ENCODE measurements at regions not wholly inside any gene's neighbourhood (a gene's known extent, or its start where the extent isn't known, plus 50 kb on each side); places are given as distances from the start of the nearest gene placed in this dataset.

- TF ChIP-seq, protein P1, sequence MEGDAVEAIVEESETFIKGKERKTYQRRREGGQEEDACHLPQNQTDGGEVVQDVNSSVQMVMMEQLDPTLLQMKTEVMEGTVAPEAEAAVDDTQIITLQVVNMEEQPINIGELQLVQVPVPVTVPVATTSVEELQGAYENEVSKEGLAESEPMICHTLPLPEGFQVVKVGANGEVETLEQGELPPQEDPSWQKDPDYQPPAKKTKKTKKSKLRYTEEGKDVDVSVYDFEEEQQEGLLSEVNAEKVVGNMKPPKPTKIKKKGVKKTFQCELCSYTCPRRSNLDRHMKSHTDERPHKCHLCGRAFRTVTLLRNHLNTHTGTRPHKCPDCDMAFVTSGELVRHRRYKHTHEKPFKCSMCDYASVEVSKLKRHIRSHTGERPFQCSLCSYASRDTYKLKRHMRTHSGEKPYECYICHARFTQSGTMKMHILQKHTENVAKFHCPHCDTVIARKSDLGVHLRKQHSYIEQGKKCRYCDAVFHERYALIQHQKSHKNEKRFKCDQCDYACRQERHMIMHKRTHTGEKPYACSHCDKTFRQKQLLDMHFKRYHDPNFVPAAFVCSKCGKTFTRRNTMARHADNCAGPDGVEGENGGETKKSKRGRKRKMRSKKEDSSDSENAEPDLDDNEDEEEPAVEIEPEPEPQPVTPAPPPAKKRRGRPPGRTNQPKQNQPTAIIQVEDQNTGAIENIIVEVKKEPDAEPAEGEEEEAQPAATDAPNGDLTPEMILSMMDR (IDR thresholded peaks at IDR 0.05), result no peak
- TF ChIP-seq ATF3 (CRISPR knock-in tag; conservative IDR thresholded peaks at IDR 0.05) (no peak), ATF1 (CRISPR knock-in tag; IDR thresholded peaks at IDR 0.05) (no peak), MAX (CRISPR knock-in tag; IDR thresholded peaks at IDR 0.05) (no peak), ZNF423 (CRISPR knock-in tag; IDR thresholded peaks at IDR 0.05) (no peak), CBFB (CRISPR knock-in tag; IDR thresholded peaks at IDR 0.05; ENCODE audit: low read depth) (no peak), ZNF138 (CRISPR knock-in tag; conservative IDR thresholded peaks at IDR 0.05) (no peak), JAZF1 (CRISPR knock-in tag; IDR thresholded peaks at IDR 0.05) (no peak), NFE2L1 (CRISPR knock-in tag; IDR thresholded peaks at IDR 0.05) (no peak), ESRRA (CRISPR knock-in tag; IDR thresholded peaks at IDR 0.05; ENCODE audit: borderline replicate concordance) (no peak), ETV6 (CRISPR knock-in tag; IDR thresholded peaks at IDR 0.05) (no peak), FOXP4 (CRISPR knock-in tag; IDR thresholded peaks at IDR 0.05) (no peak)
- TF ChIP-seq, protein P2, sequence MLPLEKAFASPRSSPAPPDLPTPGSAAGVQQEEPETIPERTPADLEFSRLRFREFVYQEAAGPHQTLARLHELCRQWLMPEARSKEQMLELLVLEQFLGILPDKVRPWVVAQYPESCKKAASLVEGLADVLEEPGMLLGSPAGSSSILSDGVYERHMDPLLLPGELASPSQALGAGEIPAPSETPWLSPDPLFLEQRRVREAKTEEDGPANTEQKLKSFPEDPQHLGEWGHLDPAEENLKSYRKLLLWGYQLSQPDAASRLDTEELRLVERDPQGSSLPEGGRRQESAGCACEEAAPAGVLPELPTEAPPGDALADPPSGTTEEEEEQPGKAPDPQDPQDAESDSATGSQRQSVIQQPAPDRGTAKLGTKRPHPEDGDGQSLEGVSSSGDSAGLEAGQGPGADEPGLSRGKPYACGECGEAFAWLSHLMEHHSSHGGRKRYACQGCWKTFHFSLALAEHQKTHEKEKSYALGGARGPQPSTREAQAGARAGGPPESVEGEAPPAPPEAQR (CRISPR knock-in tag; IDR thresholded peaks at IDR 0.05), result no peak
- TF ChIP-seq, protein P3, sequence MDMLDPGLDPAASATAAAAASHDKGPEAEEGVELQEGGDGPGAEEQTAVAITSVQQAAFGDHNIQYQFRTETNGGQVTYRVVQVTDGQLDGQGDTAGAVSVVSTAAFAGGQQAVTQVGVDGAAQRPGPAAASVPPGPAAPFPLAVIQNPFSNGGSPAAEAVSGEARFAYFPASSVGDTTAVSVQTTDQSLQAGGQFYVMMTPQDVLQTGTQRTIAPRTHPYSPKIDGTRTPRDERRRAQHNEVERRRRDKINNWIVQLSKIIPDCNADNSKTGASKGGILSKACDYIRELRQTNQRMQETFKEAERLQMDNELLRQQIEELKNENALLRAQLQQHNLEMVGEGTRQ (CRISPR knock-in tag; IDR thresholded peaks at IDR 0.05), result no peak
These were observed 135.2 kb upstream of the CYYR1 start for GRCh38 chr21:26708223-26708800.
